ENCODE measurements at regions not wholly inside any gene's neighbourhood (a gene's known extent, or its start where the extent isn't known, plus 50 kb on each side); places are given as distances from the start of the nearest gene placed in this dataset.

DNA sequence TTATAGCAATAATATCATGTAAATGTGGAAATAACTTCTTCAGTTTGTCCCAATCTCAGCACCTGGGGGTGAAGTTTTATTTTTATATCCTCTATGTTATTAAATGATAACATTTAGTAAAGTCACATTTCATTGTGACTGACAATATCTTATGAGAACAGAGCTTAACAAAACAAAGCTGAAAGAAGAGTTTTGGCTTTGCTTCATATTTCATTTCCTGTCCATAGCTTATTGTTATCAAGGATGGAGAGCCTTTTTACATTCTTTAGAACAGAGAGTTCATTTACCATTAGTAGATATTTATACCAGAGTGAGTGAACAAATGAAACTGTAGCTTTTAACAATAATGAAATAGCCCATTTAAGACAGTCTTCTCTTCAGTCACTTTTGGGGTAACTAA is 231.9 kb upstream of the SGK1 start:
- FAIRE-seq, result no peak
- H3K9ac ChIP-seq (replicated peaks in 1 of 4; ENCODE audit: extremely low read depth in 1 of 4, low read depth in 3 of 4, low read length in 3 of 4), result no peak overlapping the region
- CTCF ChIA-PET (ENCODE audit: partially characterized antibody), result no interaction called here
- TF ChIP-seq ZNF274 (IDR thresholded peaks at IDR 0.05; ENCODE audit: borderline replicate concordance, extremely low read depth, low read length), result no peak
- TF ChIP-seq TAF7 (optimal IDR thresholded peaks at IDR 0.05; ENCODE audit: borderline replicate concordance, low read depth, low read length), result no peak
- no peak for TF ChIP-seq CHD1 (IDR thresholded peaks at IDR 0.05; ENCODE audit: low read depth, low read length)
- TF ChIP-seq KDM1A (IDR thresholded peaks at IDR 0.05; ENCODE audit: borderline replicate concordance, low read length), result no peak
- TF ChIP-seq CHD2 (IDR thresholded peaks at IDR 0.05; ENCODE audit: low read length), result no peak
- TF ChIP-seq EZH2 (IDR thresholded peaks at IDR 0.05; ENCODE audit: low read depth, low read length, severe bottlenecking), result no peak
- TF ChIP-seq FOSL1 (IDR thresholded peaks at IDR 0.05; ENCODE audit: insufficient read depth, low read depth, low read length), result no peak
- TF ChIP-seq SUZ12 (IDR thresholded peaks at IDR 0.05; ENCODE audit: low read length), result no peak
- TF ChIP-seq HDAC2 (IDR thresholded peaks at IDR 0.05; ENCODE audit: borderline replicate concordance in 1 of 2, low read depth in 2 of 2, low read length in 2 of 2), result no peak
- TF ChIP-seq USF2 (IDR thresholded peaks at IDR 0.05; ENCODE audit: low read length), result no peak
- no peak for TF ChIP-seq SRF (IDR thresholded peaks at IDR 0.05; ENCODE audit: low read depth, low read length)
- no peak for TF ChIP-seq JUND (IDR thresholded peaks at IDR 0.05; ENCODE audit: low read length)
- no peak for TF ChIP-seq SP1 (IDR thresholded peaks at IDR 0.05; ENCODE audit: low read depth, low read length)
- no peak for TF ChIP-seq TEAD4 (IDR thresholded peaks at IDR 0.05; ENCODE audit: low read depth, low read length)

More for the DNA sequence above, 231.9 kb upstream of the SGK1 start:
- H2BK5ac ChIP-seq (ENCODE audit: low read depth, low read length), result no peak overlapping the region
- H4K20me1 ChIP-seq (replicated peaks in 1 of 2; ENCODE audit: control insufficient read depth in 1 of 2, insufficient read depth in 2 of 2, low read length in 2 of 2), result no peaks in the 10 kb centered on the region
- H3K79me2 ChIP-seq (ENCODE audit: control insufficient read depth in 1 of 2, insufficient read depth in 2 of 2, low read length in 2 of 2), result no peaks in the 10 kb centered on the region
- no peak overlapping the region for H3K18ac ChIP-seq (ENCODE audit: extremely low read depth, low read length)
- DNase-seq (ENCODE audit: low read depth in 1 of 2, low spot score in 2 of 2), result no peak
- no peak overlapping the region for H4K5ac ChIP-seq (ENCODE audit: insufficient read length, low read depth, low read length)
- no peaks in the 10 kb centered on the region for H3K36me3 ChIP-seq (ENCODE audit: control insufficient read depth in 2 of 4, insufficient read depth in 4 of 4, low read length in 3 of 4)
- no peak overlapping the region for H2AFZ ChIP-seq (ENCODE audit: low read length)
- no peak overlapping the region for H3K56ac ChIP-seq (replicated peaks; ENCODE audit: insufficient read length, low read depth, low read length)
- POLR2A ChIA-PET (ENCODE audit: partially characterized antibody), result interaction anchor here (0.6 kb wide), 1 partner anchor 16 kb away, joined by 3 read pairs; no protein-coding TSS in a partner anchor
- H3K23me2 ChIP-seq (ENCODE audit: low read depth, low read length), result no peaks in the 10 kb centered on the region
- H3K14ac ChIP-seq (ENCODE audit: insufficient read length), result no peak overlapping the region
- H3K4ac ChIP-seq (replicated peaks; ENCODE audit: insufficient read length, low read depth, low read length), result no peak overlapping the region
- no peaks in the 10 kb centered on the region for H3K79me1 ChIP-seq (ENCODE audit: low read depth, low read length)
- no peak overlapping the region for H2BK120ac ChIP-seq (replicated peaks; ENCODE audit: low read depth, low read length)
- no peaks in the 10 kb centered on the region for H3K4me1 ChIP-seq (replicated peaks in 1 of 4; ENCODE audit: control insufficient read depth in 3 of 4, insufficient read depth in 4 of 4, low read length in 3 of 4)
- H2AK5ac ChIP-seq (ENCODE audit: low read depth, low read length), result no peak overlapping the region
- no peak overlapping the region for H3K23ac ChIP-seq (ENCODE audit: insufficient read length)
- no peak overlapping the region for H3K4me3 ChIP-seq (ENCODE audit: extremely low read depth in 1 of 4, insufficient read depth in 2 of 4, low read depth in 3 of 4, low read length in 4 of 4)
- H3K4me2 ChIP-seq (ENCODE audit: insufficient read depth in 1 of 2, low read depth in 2 of 2, low read length in 2 of 2), result no peak overlapping the region
- no peak overlapping the region for H3K27ac ChIP-seq (ENCODE audit: low read depth, low read length)
- H2BK15ac ChIP-seq (ENCODE audit: low read length), result no peak overlapping the region
- H3K27me3 ChIP-seq (replicated peaks in 1 of 4; ENCODE audit: control insufficient read depth in 3 of 4, extremely low read depth in 1 of 4, insufficient read depth in 3 of 4, low read length in 3 of 4), result no peaks in the 10 kb centered on the region
- H3K9me3 ChIP-seq (ENCODE audit: insufficient read depth in 2 of 2, low read depth in 1 of 2, low read length in 1 of 2), result no peaks in the 10 kb centered on the region
- H2BK20ac ChIP-seq (ENCODE audit: low read length), result no peak overlapping the region
- no peak overlapping the region for H2BK12ac ChIP-seq (ENCODE audit: low read depth, low read length)
- H4K8ac ChIP-seq (ENCODE audit: extremely low read depth, insufficient read depth, low read length), result no peak overlapping the region
- H4K91ac ChIP-seq (replicated peaks; ENCODE audit: insufficient read length, low read length), result no peak overlapping the region
